ENCODE measurements at regions not wholly inside any gene's neighbourhood (a gene's known extent, or its start where the extent isn't known, plus 50 kb on each side); places are given as distances from the start of the nearest gene placed in this dataset.

GRCh38 chr20:47883186-47883585 is 97.9 kb upstream of the SULF2 start:
- H3K27me3 Mint-ChIP-seq (ENCODE audit: low read depth in 3 of 3), result peaks cover 2 to 3% (median 3%) of the 10 kb centered on the region in 3 donors
- H2AFZ ChIP-seq (ENCODE audit: insufficient read depth, low read depth, low read length, poor library complexity, severe bottlenecking), result no peak overlapping the region
- H3K36me3 ChIP-seq (replicated peaks in 1 of 2; ENCODE audit: control insufficient read depth in 1 of 2, insufficient read depth in 2 of 2, low read length in 2 of 2), result no peaks in the 10 kb centered on the region
- peaks cover 0 to 7% (median 2%) of the 10 kb centered on the region in 7 donors for H3K9me3 Mint-ChIP-seq
- no peaks in the 10 kb centered on the region for H3K4me1 Mint-ChIP-seq
- DNase-seq, result no peak
- H3K4me3 Mint-ChIP-seq, result peak overlapping the region in 1 of 2 donors; percentile 24
- H4K20me1 ChIP-seq (ENCODE audit: insufficient read depth, low read length), result no peaks in the 10 kb centered on the region
- no peak for TF ChIP-seq CTCF (IDR thresholded peaks at IDR 0.05)
- no peaks in the 10 kb centered on the region for H3K27me3 ChIP-seq (ENCODE audit: control insufficient read depth in 2 of 2, insufficient read depth in 2 of 2, low read length in 2 of 2)
- H3K27ac ChIP-seq (ENCODE audit: low read depth in 1 of 2, low read length in 2 of 2), result no peak overlapping the region
- H3K79me2 ChIP-seq (ENCODE audit: insufficient read depth, low read length), result no peaks in the 10 kb centered on the region
- no peak overlapping the region for H3K4me3 ChIP-seq (replicated peaks in 1 of 3; ENCODE audit: low read depth in 2 of 3, low read length in 3 of 3)
- H3K36me3 Mint-ChIP-seq, result no peaks in the 10 kb centered on the region
- H3K27ac Mint-ChIP-seq, result no peak overlapping the region
- intact Hi-C loops (cut with micrococcal nuclease), result no loop called here
- H3K4me2 ChIP-seq (replicated peaks; ENCODE audit: extremely low read depth, low read length, poor library complexity, severe bottlenecking), result no peak overlapping the region
- 92% methylated on average over 2 of the region's 5 CpGs for WGBS (ENCODE audit: insufficient coverage)
- no peak overlapping the region for H3K9ac ChIP-seq (ENCODE audit: insufficient read depth, low read length, poor library complexity, severe bottlenecking)
- H3K9me3 ChIP-seq (replicated peaks in 1 of 2; ENCODE audit: control insufficient read depth in 1 of 2, insufficient read depth in 1 of 2, low read length in 2 of 2), result no peaks in the 10 kb centered on the region
- H3K4me1 ChIP-seq (ENCODE audit: control insufficient read depth in 1 of 2, insufficient read depth in 2 of 2, low read length in 2 of 2), result no peaks in the 10 kb centered on the region

DNA sequence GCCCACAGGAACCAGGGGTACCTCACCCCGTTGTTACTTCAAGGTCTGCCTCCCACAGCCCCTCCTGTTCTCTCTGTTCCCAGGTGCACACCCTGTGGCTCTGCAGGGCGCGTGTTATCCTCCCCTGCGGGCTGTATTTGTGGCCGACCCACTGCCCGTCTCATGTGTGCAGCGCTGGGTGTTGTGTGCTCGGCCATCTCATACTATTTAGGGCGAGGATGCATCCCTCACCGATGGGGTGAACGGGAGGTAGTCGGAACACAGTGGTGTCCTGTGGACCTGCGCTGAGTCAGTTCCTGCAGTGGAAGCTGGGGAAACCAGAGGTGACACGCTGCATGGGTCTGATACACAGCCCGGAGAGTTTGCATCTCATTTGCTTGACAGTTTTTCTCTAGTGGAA is 94.5 kb upstream of the SULF2 start:
- intact Hi-C loops (cut with micrococcal nuclease), result no loop called here
- Mint-ChIP-seq H3K9me3 (peaks cover 0 to 7% (median 2%) of the 10 kb centered on the region in 7 donors), H3K27me3 (ENCODE audit: low read depth in 3 of 3) (peaks cover 4 to 12% (median 9%) of the 10 kb centered on the region in 3 donors), H3K4me1 (no peaks in the 10 kb centered on the region), H3K4me3 (no peak overlapping the region), H3K27ac (no peak overlapping the region), H3K36me3 (no peaks in the 10 kb centered on the region)
- Histone ChIP-seq H3K9ac (ENCODE audit: insufficient read depth, low read length, poor library complexity, severe bottlenecking) (no peak overlapping the region), H3K9me3 (replicated peaks in 1 of 2; ENCODE audit: control insufficient read depth in 1 of 2, insufficient read depth in 1 of 2, low read length in 2 of 2) (no peaks in the 10 kb centered on the region), H2AFZ (ENCODE audit: insufficient read depth, low read depth, low read length, poor library complexity, severe bottlenecking) (no peak overlapping the region), H3K4me3 (replicated peaks in 1 of 3; ENCODE audit: low read depth in 2 of 3, low read length in 3 of 3) (no peak overlapping the region), H4K20me1 (ENCODE audit: insufficient read depth, low read length) (no peaks in the 10 kb centered on the region), H3K27me3 (ENCODE audit: control insufficient read depth in 2 of 2, insufficient read depth in 2 of 2, low read length in 2 of 2) (no peaks in the 10 kb centered on the region), H3K27ac (ENCODE audit: low read depth in 1 of 2, low read length in 2 of 2) (no peak overlapping the region), H3K4me2 (replicated peaks; ENCODE audit: extremely low read depth, low read length, poor library complexity, severe bottlenecking) (no peak overlapping the region), H3K4me1 (ENCODE audit: control insufficient read depth in 1 of 2, insufficient read depth in 2 of 2, low read length in 2 of 2) (no peaks in the 10 kb centered on the region), H3K79me2 (ENCODE audit: insufficient read depth, low read length) (no peaks in the 10 kb centered on the region), H3K36me3 (replicated peaks in 1 of 2; ENCODE audit: control insufficient read depth in 1 of 2, insufficient read depth in 2 of 2, low read length in 2 of 2) (no peaks in the 10 kb centered on the region)
- no peak for TF ChIP-seq CTCF (IDR thresholded peaks at IDR 0.05)
- WGBS (ENCODE audit: insufficient coverage), result 98% methylated on average over 7 of the region's 15 CpGs
- DNase-seq, result no peak

Measured in CD14-positive monocyte (primary cell).